Ishikawa (cell line): ENCODE measurements at regions not wholly inside any gene's neighbourhood (a gene's known extent, or its start where the extent isn't known, plus 50 kb on each side); places are given as distances from the start of the nearest gene placed in this dataset.
A peak's percentile ranks its signal among the peaks of the same experiment; 100 is the strongest.

Source experiments
- CEBPB ChIP-seq: IDR thresholded peaks from 2 replicates; pipeline ENCODE4 v1.6.1; 2012
- CREB1 ChIP-seq: IDR thresholded peaks from 2 replicates; pipeline ENCODE4 v1.6.1; 2012; ENCODE audit warnings: low read depth
- EGR1 ChIP-seq: IDR thresholded peaks from 2 replicates; pipeline ENCODE4 v1.6.1; 2012
- EP300 ChIP-seq: IDR thresholded peaks from 2 replicates; pipeline ENCODE4 v1.6.1; 2012; ENCODE audit warnings: borderline replicate concordance
- FOXM1 ChIP-seq: IDR thresholded peaks from 2 replicates; pipeline ENCODE4 v1.6.1; 2012; ENCODE audit warnings: low read depth, borderline replicate concordance
- NFIC ChIP-seq: IDR thresholded peaks from 2 replicates; pipeline ENCODE4 v1.6.1; 2012
- RAD21 ChIP-seq: IDR thresholded peaks from 2 replicates; pipeline ENCODE4 v1.6.1; 2012; ENCODE audit warnings: low read depth
- TAF1 ChIP-seq: IDR thresholded peaks from 2 replicates; pipeline ENCODE4 v1.6.1; 2012; ENCODE audit warnings: low read depth, mild to moderate bottlenecking
- TCF12 ChIP-seq: IDR thresholded peaks from 2 replicates; pipeline ENCODE4 v1.6.1; 2012; ENCODE audit warnings: low read depth
- TEAD4 ChIP-seq: IDR thresholded peaks from 2 replicates; pipeline ENCODE4 v1.6.1; 2012
- YY1 ChIP-seq: IDR thresholded peaks from 2 replicates; pipeline ENCODE4 v1.6.1; 2012; ENCODE audit warnings: low read depth
- ZBTB7A ChIP-seq: IDR thresholded peaks from 2 replicates; pipeline ENCODE4 v1.6.1; 2012; ENCODE audit warnings: low read depth
- TF ChIP-seq, protein P1 (sequence below): IDR thresholded peaks from 2 replicates; pipeline ENCODE4 v1.6.1; 2012
- TF ChIP-seq, protein P2 (sequence below): IDR thresholded peaks from 2 replicates; pipeline ENCODE4 v1.6.1; 2012; ENCODE audit warnings: low read depth, mild to moderate bottlenecking
- TF ChIP-seq, protein P3 (sequence below): IDR thresholded peaks from 2 replicates; pipeline ENCODE4 v1.6.1; 2012

DNA sequence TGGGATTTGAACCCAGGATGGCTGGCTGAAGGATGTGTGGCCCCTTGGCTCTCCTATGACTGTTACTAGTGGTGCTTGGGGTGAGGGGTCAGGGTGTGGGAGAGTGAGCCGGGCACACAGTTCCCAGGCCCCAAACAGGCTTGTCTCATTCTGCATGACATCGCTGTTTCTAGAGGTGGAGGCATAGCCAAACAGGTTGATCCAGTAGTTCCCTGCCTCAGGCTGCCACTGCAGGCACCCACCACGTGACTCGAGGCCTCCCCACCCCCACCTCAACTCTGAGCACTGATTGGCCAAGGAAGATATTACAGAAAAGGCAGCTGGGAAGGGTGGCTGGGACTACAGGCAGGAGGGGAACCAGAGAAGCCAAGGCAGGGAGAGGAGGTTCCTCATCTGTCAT, 102.6 kb downstream of the NCOR2 start:
- no peak for TF ChIP-seq CREB1
- TF ChIP-seq, protein P1, sequence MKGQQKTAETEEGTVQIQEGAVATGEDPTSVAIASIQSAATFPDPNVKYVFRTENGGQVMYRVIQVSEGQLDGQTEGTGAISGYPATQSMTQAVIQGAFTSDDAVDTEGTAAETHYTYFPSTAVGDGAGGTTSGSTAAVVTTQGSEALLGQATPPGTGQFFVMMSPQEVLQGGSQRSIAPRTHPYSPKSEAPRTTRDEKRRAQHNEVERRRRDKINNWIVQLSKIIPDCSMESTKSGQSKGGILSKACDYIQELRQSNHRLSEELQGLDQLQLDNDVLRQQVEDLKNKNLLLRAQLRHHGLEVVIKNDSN: peak; percentile 82

DNA sequence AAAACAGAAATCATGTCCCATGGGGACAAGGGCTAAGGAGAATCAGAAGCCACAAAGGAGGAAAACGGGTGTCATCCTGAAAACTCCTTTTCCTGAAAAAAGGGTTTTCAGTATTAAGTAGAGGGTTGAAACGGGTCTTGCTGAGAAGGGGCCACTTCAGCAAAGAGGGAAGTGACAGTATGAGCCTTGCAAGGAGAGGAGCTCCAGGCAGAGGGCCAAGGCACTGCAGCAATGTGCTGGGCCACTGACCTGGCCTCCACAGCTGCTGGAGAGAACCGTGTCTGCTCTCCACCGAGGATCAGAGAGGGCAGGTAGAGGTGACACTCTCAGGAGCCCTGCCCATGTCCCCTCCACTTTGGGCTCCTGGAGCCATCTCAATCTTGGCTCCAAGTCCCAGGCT, 103.3 kb downstream of the NCOR2 start:
- TF ChIP-seq, protein P2, sequence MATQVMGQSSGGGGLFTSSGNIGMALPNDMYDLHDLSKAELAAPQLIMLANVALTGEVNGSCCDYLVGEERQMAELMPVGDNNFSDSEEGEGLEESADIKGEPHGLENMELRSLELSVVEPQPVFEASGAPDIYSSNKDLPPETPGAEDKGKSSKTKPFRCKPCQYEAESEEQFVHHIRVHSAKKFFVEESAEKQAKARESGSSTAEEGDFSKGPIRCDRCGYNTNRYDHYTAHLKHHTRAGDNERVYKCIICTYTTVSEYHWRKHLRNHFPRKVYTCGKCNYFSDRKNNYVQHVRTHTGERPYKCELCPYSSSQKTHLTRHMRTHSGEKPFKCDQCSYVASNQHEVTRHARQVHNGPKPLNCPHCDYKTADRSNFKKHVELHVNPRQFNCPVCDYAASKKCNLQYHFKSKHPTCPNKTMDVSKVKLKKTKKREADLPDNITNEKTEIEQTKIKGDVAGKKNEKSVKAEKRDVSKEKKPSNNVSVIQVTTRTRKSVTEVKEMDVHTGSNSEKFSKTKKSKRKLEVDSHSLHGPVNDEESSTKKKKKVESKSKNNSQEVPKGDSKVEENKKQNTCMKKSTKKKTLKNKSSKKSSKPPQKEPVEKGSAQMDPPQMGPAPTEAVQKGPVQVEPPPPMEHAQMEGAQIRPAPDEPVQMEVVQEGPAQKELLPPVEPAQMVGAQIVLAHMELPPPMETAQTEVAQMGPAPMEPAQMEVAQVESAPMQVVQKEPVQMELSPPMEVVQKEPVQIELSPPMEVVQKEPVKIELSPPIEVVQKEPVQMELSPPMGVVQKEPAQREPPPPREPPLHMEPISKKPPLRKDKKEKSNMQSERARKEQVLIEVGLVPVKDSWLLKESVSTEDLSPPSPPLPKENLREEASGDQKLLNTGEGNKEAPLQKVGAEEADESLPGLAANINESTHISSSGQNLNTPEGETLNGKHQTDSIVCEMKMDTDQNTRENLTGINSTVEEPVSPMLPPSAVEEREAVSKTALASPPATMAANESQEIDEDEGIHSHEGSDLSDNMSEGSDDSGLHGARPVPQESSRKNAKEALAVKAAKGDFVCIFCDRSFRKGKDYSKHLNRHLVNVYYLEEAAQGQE: no peak

DNA sequence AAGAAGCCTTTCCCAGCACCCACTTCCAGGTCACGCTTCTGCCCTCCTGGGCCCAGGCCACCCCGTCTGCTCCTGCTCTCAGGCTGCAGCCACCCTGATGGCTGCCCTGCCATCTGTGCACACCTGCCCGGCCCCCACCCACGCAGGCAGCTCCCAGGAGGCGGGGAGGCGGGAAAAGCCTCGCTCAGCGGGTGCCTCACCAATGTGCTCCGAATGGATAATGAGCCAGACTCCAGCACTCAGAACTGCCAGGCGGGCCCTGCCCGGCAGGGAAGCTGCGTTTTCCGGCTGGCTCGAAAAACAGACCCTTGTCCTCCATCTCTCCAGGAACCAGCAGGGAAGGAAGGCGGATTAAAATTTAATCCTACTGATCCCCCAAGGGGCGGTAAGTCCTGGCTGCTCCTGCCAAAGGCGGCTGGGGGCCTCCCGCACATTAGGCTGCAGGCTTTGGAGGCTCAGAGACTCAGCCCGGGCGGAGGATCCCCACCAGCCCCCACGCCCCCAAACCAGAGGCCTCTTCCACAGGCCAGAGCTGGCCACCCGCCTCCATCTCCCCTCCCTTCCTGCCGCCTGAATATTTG, 104.0 kb downstream of the NCOR2 start:
- TF ChIP-seq TAF1: no peak
- TF ChIP-seq, protein P2: no peak
- TF ChIP-seq, protein P3, sequence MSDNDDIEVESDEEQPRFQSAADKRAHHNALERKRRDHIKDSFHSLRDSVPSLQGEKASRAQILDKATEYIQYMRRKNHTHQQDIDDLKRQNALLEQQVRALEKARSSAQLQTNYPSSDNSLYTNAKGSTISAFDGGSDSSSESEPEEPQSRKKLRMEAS: peak; percentile 95
- TF ChIP-seq TEAD4: peak; percentile 76
- peak; percentile 65; the same call in 1 of the 2 replicates for TF ChIP-seq YY1
- peak; percentile 99 for TF ChIP-seq EGR1
- TF ChIP-seq NFIC: peak; percentile 73
- peak; percentile 95 for TF ChIP-seq TCF12
- TF ChIP-seq, protein P1: 0 out of 2 replicates have a peak, but pooled peaks have one; percentile 21
- peak; percentile 84; the same call in 1 of the 2 replicates for TF ChIP-seq EP300
- TF ChIP-seq CREB1: no peak
- no peak for TF ChIP-seq ZBTB7A
- TF ChIP-seq RAD21: peak; percentile 19; the same call in 1 of the 2 replicates
- TF ChIP-seq CEBPB: no peak
- TF ChIP-seq FOXM1: peak; percentile 71; the same call in 1 of the 2 replicates

DNA sequence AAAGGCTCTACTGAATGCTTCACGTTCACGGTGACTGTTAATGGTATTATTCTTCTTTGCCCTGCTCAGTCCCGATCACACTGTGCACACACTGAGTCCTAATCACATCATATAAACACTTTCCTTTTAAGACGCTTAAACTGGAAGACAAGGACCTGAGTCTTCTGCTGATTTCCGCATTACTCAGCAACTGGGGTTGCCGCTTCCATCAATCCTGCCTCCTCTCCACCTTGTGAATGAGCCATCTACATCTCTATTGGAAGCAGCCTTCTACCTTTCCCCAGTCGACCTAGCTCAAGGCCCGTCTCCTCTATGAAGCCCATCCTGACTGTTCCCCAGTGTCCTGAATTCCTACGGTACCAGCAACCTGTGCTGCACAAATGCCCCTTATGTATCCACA, 104.7 kb downstream of the NCOR2 start:
- TF ChIP-seq, protein P1: no peak
- TF ChIP-seq EGR1: no peak
- TF ChIP-seq NFIC: no peak
- no peak for TF ChIP-seq CEBPB
- TF ChIP-seq TCF12: no peak
- TF ChIP-seq YY1: no peak
- TF ChIP-seq RAD21: no peak
- no peak for TF ChIP-seq CREB1
- no peak for TF ChIP-seq FOXM1
- no peak for TF ChIP-seq EP300
- no peak for TF ChIP-seq TAF1
- TF ChIP-seq ZBTB7A: no peak
- no peak for TF ChIP-seq TEAD4
- TF ChIP-seq, protein P2: no peak
- TF ChIP-seq, protein P3: no peak
